Liver (tissue), 3 donors: ENCODE measurements at regions not wholly inside any gene's neighbourhood (a gene's known extent, or its start where the extent isn't known, plus 50 kb on each side); places are given as distances from the start of the nearest gene placed in this dataset.

Experiments used
- FOXA2 ChIP-seq: IDR thresholded peaks from 2 replicates; pipeline ENCODE4 v1.6.1; 2016; ENCODE audit warnings: antibody characterized with exemption
- GABPA ChIP-seq, 2 donors: IDR thresholded peaks in 1 of 2; conservative IDR thresholded peaks in 1 of 2; 2 replicates each; pipeline ENCODE4 v1.6.1; 2016; ENCODE audit warnings: antibody characterized with exemption in 2 of 2, mild to moderate bottlenecking in 1 of 2, moderate library complexity in 1 of 2
- JUND ChIP-seq, 2 donors: IDR thresholded peaks; 2 replicates each; pipeline ENCODE4 v1.6.1; 2016; ENCODE audit warnings: antibody characterized with exemption in 2 of 2
- TF ChIP-seq, protein P1 (sequence below): fragments of 150-350 bp; IDR thresholded peaks from 2 replicates; pipeline ENCODE4 v1.5.1; 2017; ENCODE audit warnings: improper control_type of control experiment, low read depth, low read length; ENCODE audit not compliant: missing input control
- TF ChIP-seq, protein P2 (sequence below): IDR thresholded peaks from 2 replicates; pipeline ENCODE4 v1.6.1; 2016; ENCODE audit warnings: antibody characterized with exemption
- TF ChIP-seq, protein P3 (sequence below): IDR thresholded peaks from 2 replicates; pipeline ENCODE4 v1.6.1; 2016; ENCODE audit warnings: antibody characterized with exemption, mild to moderate bottlenecking
- donor health status: healthy.
- donor health status: healthy.

DNA sequence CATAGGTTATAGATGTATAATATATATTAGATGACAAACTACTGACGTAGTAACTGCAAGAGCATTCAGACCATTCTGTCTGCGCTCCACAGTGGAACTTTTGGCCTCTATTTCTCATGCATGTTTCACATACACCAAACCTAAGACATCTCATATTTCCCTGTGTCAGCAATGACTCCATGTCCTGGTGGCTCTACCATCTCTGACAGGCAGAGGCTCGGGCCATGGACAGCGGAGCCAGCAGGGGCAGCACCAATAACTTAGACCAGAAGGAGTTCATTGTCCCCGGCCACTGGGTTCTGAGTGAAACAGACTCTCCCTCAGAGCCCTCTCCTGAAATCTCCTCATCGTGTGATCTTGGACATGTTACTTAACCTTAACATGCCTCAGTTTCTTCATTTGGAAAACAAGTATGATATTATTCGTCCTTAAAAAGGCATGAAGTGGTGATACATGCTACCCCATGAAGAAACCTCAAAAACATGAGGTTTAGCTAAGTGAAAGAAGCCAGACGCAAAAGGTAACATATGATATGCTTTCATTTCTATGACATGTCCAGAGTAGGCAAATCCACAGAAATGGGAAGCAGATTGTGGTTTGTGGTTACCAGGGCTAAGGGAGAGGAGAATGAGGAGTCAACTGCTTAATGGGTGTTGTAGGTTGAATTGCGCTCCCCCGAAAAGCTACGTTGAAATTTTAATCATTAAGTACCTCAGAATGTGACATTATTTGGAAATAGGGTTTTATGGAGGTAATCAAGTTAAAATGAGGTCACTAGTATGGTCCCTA, 564.0 kb upstream of the JARID2 start:
- TF ChIP-seq, protein P1, sequence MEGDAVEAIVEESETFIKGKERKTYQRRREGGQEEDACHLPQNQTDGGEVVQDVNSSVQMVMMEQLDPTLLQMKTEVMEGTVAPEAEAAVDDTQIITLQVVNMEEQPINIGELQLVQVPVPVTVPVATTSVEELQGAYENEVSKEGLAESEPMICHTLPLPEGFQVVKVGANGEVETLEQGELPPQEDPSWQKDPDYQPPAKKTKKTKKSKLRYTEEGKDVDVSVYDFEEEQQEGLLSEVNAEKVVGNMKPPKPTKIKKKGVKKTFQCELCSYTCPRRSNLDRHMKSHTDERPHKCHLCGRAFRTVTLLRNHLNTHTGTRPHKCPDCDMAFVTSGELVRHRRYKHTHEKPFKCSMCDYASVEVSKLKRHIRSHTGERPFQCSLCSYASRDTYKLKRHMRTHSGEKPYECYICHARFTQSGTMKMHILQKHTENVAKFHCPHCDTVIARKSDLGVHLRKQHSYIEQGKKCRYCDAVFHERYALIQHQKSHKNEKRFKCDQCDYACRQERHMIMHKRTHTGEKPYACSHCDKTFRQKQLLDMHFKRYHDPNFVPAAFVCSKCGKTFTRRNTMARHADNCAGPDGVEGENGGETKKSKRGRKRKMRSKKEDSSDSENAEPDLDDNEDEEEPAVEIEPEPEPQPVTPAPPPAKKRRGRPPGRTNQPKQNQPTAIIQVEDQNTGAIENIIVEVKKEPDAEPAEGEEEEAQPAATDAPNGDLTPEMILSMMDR: no peak
- TF ChIP-seq FOXA2: no peak
- TF ChIP-seq, protein P2, sequence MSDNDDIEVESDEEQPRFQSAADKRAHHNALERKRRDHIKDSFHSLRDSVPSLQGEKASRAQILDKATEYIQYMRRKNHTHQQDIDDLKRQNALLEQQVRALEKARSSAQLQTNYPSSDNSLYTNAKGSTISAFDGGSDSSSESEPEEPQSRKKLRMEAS: no peak
- no peak for TF ChIP-seq JUND (IDR thresholded peaks at IDR 0.05)
- no peak for TF ChIP-seq GABPA (IDR thresholded peaks at IDR 0.05 in 1 of 2, conservative IDR thresholded peaks at IDR 0.05 in 1 of 2)
- TF ChIP-seq, protein P3, sequence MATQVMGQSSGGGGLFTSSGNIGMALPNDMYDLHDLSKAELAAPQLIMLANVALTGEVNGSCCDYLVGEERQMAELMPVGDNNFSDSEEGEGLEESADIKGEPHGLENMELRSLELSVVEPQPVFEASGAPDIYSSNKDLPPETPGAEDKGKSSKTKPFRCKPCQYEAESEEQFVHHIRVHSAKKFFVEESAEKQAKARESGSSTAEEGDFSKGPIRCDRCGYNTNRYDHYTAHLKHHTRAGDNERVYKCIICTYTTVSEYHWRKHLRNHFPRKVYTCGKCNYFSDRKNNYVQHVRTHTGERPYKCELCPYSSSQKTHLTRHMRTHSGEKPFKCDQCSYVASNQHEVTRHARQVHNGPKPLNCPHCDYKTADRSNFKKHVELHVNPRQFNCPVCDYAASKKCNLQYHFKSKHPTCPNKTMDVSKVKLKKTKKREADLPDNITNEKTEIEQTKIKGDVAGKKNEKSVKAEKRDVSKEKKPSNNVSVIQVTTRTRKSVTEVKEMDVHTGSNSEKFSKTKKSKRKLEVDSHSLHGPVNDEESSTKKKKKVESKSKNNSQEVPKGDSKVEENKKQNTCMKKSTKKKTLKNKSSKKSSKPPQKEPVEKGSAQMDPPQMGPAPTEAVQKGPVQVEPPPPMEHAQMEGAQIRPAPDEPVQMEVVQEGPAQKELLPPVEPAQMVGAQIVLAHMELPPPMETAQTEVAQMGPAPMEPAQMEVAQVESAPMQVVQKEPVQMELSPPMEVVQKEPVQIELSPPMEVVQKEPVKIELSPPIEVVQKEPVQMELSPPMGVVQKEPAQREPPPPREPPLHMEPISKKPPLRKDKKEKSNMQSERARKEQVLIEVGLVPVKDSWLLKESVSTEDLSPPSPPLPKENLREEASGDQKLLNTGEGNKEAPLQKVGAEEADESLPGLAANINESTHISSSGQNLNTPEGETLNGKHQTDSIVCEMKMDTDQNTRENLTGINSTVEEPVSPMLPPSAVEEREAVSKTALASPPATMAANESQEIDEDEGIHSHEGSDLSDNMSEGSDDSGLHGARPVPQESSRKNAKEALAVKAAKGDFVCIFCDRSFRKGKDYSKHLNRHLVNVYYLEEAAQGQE: no peak
